DND-41 (cell line): ENCODE measurements at regions not wholly inside any gene's neighbourhood (a gene's known extent, or its start where the extent isn't known, plus 50 kb on each side); places are given as distances from the start of the nearest gene placed in this dataset.

Experiments
- CTCF ChIP-seq: IDR thresholded peaks from 2 replicates; pipeline ENCODE4 v1.5.1; 2012; ENCODE audit warnings: borderline replicate concordance, low read length, moderate library complexity, mild to moderate bottlenecking; ENCODE audit not compliant: poor library complexity, severe bottlenecking; ENCODE audit errors: extremely low read depth
- EZH2 ChIP-seq: IDR thresholded peaks from 3 replicates; pipeline ENCODE4 v1.6.1; 2012; ENCODE audit warnings: borderline replicate concordance, low read depth, mild to moderate bottlenecking, moderate library complexity, low read length, inconsistent platforms; ENCODE audit not compliant: severe bottlenecking

GRCh38 chr3:25184641-25185250, 243.3 kb upstream of the RARB start:
- TF ChIP-seq CTCF = no peak
- TF ChIP-seq EZH2 = no peak
